NOMO-1 treated with dmso at 0.1 percent for 144 hours (cell line): ENCODE measurements at regions not wholly inside any gene's neighbourhood (a gene's known extent, or its start where the extent isn't known, plus 50 kb on each side); places are given as distances from the start of the nearest gene placed in this dataset.
A peak's percentile ranks its signal among the peaks of the same experiment; 100 is the strongest.
"Not testable (repeated sequence)": the region's sequence is repeated elsewhere in the genome, so short reads cannot be mapped to it uniquely, and the experiment has no call there.

Experiments
- DNase-seq: peaks from one replicate; lab custom pipeline; 2025; ENCODE audit not compliant: unreplicated experiment; lab: John Stamatoyannopoulos, UW

GRCh38 chr2:52416340-52416739 is 1351.3 kb upstream of the CHAC2 start:
- no peak for DNase-seq

- DNase-seq, result no peak
These were observed 1352.9 kb upstream of the CHAC2 start for GRCh38 chr2:52414561-52415295.

GRCh38 chr2:52409308-52410118 is 1358.1 kb upstream of the CHAC2 start:
- DNase-seq, result not testable (repeated sequence)

- no peak for DNase-seq
These were observed 1361.6 kb upstream of the CHAC2 start for GRCh38 chr2:52405980-52406379.

DNA sequence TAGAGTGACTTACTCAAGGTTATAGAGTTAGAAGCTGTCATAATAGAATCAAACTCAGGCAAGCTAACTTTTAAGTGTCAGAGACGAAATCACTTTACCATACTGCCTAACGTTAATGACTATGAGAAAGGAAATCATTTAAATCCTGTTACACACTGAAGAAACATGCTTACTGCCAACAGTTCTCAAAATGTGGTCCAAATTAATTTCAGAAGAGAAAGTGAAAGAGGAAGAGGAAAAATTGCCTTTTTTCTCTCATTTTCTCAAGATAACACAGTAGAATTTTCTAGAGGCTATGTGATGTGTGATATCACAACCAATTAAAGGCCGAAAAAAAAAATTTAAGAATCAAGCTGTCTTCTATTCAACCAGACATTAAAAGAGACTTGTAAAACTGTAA is 1362.7 kb upstream of the CHAC2 start:
- DNase-seq, result peak; percentile 3

DNA sequence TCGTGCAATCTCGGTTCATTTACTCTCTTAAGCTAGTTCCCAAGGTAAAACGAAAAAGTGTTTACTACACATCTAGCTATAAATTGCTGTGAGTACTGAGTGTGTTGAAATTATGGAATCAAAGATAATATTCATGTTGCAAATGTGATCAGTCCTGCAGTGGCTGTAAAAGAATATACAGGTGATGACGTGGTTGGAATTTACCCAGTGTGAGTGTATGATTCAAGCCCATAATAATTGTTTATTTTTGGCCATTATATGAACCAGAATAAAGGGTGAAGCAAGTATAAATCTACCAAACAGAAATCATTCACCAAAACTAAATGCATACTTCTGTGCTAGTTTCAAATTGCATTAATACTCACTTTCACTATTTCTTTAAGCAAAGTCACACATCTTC is 1363.6 kb upstream of the CHAC2 start:
- no peak for DNase-seq

- no peak for DNase-seq
These were observed 1365.5 kb upstream of the CHAC2 start for GRCh38 chr2:52402128-52402527.

DNA sequence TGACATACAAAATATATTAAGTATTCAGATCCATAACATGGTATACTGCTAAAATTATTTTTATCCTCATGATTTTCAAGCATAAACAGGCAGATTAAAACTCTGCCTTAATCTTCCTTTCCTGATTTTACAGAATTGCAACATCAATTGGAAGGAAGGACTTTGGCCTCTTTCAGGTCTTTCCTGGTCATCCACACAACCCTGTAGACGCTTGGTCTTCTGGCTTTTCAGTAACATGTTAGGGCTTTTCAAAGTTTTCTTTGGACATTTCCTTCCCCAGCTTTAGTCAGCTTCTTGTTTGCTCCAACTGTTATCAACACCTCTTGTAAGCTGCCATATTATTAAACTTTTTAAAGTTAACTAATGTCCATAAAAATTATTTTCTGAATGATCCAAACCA is 1364.9 kb upstream of the NRXN1 start:
- DNase-seq, result no peak

DNA sequence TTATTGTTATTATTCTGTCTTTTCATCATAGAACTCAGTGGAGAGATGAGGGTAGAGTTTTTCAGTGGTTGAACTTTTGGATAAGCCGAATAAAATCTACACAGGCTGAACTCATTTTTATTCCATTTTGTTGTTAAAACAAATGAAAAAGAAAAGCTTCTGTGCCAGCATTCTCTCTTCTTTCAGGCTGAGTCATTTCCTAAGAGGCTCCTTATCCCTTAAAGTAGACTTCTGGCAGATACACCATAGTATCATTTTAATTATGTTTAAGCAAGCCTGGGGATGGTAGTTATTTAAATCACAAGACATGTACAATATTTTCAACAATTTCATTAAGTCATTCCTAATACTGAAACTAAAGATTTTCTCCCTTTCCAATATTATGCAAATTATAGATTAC is 1364.0 kb upstream of the NRXN1 start:
- no peak for DNase-seq

DNA sequence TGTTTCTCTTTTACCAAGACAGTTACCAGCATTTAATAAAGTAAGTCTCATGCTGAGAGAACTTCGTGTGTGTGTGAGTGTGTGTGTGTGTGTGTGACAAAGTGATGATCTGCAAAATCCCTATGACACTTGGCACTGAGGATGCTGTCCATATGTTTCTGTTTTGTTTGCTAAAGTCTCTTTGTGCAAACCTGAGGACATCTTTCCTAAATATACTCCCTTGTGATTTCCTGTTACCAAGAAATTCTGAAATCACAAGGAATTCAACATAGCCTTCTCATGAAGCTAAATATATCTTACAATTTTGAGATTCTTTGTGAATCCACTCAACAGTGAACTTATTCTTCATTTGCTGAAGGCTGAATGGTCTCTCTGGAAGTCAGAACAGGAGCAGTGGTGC is 1359.7 kb upstream of the NRXN1 start:
- DNase-seq, result no peak

- no peak for DNase-seq
These were observed 1358.7 kb upstream of the NRXN1 start for GRCh38 chr2:52390651-52391050.

DNA sequence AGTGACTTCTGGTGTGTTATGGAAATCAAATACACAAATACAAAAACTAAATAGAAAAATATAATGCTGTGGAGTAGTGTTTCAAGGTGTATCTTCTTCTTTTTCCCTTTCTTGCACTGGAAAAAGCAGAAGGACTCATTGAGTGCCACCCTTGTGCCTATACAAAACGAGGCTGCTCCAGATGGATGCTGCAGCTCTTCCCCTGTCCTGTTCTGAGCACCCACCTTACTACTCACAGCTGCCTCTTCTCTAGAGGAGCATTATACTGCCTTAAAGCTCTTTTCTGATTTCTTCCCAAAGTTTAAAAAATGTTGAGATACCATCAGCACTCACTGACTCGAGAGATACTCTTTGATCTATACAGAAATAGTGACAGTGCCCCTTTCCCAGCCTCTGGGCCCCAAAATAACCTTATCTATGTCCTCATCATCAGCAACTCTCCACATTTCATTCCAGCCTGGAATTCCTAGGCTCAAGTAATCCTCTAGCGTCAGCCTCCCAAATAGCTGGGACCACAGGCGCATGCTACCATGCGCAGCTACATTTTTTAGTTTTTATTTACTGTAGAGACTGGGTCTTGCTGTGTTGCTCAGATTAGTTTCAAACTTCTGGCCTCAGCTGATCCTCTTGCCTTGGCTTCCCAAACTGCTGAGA is 1356.1 kb upstream of the NRXN1 start:
- DNase-seq, result no peak

DNA sequence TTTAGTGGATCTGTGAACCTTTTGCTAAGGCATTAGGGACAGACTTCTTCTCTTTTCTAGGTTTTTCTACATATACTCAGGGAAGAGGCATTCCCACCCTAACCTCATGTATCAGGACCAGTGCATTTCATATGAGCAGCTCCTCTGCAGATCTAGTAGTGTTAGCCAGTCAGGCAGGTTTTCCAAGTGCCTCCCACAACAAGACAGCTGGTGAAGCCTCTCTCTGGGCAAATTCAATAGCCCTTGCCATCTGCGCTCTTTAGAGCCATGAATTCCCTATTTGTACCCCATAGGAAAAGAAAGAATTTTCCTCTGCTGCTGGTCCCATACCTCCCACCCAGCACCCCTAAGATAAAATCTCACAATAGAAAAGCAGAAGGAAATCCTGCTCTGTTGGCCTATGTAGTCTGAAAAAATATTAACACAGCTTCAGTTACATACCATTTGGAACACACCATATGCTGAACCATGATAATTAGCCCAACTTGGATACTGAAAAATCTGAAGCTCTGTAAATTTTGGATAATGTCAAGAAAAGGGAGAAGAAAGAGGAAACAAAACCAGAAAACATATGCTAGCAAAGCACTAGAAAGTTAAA is 1354.6 kb upstream of the NRXN1 start:
- no peak for DNase-seq

DNA sequence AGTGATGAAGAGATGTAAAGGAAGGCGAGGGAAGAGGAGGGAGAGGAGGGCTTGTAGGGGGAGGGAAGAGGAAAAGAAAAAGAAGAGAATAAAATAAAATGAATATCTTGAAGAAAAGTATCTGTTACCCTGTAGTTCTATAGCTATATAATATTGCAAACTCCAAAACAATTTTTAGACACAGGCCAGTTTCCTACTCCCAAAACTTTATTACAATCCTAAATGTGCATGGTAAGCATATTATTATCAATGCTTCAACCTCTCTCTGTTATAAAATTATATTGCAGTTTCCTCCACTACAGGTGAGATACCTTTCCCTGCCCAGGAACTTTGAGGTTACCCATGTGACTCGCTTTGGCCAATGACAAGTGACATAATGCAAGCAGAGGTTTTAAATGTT is 1351.6 kb upstream of the NRXN1 start:
- no peak for DNase-seq

DNA sequence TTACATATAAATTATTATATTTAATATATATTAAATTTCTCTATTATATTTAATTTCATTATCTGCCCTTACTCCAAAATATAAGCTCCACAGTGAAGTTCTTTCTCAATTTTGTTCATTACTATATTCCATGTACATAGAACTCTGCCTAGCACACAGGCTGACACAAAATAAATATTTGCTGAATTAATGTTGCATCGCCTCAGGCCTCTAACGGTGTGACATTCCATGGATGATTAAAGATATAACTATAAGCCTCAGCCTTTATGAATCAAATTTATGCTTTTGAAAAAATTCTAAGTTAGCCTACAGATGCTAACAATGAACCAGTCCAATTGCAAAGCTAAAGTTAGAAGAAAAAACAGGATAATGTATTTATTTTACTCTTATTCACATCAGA is 1337.2 kb upstream of the NRXN1 start:
- DNase-seq, result no peak

- no peak for DNase-seq
These were observed 1336.2 kb upstream of the NRXN1 start for GRCh38 chr2:52368141-52368540.

- no peak for DNase-seq
These were observed 1334.0 kb upstream of the NRXN1 start for GRCh38 chr2:52365946-52366345.

DNA sequence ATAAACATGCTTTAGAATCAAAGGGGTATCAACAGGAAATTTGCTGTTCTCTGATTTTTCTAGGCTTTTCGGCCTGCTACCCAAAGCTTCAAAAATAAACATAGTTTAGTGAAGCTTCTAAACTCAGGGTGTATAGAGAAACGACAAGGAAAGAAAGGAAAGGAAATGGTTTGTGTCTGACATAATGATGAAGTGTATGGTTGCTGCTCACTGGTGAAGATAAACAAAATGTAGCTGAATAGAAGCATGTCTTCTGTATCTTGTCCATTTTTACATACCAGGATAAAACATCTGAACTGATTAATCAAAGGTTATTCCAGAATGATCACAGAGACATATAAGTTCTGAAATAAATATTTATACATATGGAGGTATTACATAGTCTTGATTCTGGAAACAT is 1324.6 kb upstream of the NRXN1 start:
- no peak for DNase-seq

DNA sequence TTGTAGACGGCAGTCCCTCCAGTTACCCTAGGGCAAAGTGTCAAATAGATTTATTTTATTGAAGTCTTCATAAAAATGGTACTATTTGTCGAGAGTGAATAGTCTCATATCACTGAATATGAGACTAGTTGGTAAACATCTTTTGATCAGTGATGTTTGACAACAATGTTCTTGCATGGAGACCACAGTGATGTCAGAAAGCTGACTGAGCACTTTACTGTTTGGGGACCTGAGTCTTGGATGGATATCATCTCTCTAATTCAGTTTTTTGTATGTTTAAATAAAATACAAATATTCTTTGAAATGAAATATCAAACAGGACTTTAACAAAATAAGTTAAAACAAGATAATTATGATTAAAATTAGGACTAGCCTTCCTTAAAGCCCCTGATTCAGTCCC is 1315.4 kb upstream of the NRXN1 start:
- DNase-seq, result no peak

DNA sequence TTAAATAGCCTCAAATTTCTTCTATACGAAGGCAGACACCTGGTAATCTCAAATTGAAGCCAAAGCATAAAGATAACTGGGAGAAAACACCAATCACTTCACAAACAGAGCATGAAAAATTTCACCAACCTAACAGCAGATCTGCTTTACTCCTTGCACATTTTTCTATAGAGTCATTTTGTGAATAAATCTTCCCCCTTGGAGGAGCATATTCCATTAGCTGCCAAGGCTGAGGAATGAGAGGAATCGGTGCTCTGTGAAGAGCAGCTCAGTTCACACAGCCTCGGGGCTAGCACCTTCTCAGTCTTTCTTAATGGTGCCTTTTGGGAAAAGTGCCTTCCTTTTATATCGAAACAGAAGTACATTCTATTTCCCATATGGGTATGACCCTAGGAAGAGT is 1313.7 kb upstream of the NRXN1 start:
- no peak for DNase-seq

DNA sequence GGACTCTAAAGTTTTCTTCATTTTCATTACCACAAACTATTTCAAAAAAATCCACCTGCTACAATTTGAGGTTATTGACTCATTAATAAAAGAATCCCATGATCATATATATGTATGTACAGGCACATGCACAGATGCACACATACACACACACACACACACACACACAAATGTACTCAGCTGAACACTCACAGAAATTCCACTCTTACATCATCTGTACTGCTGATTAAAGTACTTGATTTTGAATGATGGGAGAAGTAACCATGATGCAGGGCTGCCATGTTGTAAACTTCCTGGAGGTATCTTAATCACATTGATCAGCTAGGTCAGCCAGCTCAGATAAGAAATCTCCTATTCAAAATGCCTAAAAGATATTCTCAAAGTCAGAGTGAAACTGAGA is 1313.2 kb upstream of the NRXN1 start:
- no peak for DNase-seq
